ENCODE measurements at regions not wholly inside any gene's neighbourhood (a gene's known extent, or its start where the extent isn't known, plus 50 kb on each side); places are given as distances from the start of the nearest gene placed in this dataset.

DNA sequence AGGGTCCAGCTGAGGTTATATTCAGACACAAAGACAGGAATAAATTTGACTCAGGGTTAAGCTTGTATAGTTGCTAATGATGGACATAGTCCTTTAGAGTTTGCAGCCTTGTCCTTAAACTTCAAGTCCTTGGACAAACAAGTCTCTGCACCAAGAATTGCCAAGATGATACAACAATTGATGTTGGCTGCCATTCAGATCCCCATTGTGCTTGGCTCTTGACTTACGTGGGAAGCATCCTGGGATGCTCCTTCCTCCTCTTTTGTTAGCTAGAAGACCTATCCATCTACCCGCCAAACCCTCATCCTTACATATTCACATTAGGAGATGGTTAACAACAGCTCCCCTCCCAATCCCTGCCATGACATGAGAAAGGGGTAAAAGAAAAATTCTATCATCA lies 115.6 kb downstream of the RDH14 start:
- no peak for TF ChIP-seq EZH2 (IDR thresholded peaks at IDR 0.05; ENCODE audit: low read length, missing control alignments)
- TF ChIP-seq, protein P1, sequence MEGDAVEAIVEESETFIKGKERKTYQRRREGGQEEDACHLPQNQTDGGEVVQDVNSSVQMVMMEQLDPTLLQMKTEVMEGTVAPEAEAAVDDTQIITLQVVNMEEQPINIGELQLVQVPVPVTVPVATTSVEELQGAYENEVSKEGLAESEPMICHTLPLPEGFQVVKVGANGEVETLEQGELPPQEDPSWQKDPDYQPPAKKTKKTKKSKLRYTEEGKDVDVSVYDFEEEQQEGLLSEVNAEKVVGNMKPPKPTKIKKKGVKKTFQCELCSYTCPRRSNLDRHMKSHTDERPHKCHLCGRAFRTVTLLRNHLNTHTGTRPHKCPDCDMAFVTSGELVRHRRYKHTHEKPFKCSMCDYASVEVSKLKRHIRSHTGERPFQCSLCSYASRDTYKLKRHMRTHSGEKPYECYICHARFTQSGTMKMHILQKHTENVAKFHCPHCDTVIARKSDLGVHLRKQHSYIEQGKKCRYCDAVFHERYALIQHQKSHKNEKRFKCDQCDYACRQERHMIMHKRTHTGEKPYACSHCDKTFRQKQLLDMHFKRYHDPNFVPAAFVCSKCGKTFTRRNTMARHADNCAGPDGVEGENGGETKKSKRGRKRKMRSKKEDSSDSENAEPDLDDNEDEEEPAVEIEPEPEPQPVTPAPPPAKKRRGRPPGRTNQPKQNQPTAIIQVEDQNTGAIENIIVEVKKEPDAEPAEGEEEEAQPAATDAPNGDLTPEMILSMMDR (conservative IDR thresholded peaks at IDR 0.05 in 1 of 2, IDR thresholded peaks at IDR 0.05 in 1 of 2; ENCODE audit: low read depth in 1 of 2, low read length in 2 of 2) = no peak
- H2AFZ ChIP-seq (ENCODE audit: low read length) = no peak overlapping the region

DNA sequence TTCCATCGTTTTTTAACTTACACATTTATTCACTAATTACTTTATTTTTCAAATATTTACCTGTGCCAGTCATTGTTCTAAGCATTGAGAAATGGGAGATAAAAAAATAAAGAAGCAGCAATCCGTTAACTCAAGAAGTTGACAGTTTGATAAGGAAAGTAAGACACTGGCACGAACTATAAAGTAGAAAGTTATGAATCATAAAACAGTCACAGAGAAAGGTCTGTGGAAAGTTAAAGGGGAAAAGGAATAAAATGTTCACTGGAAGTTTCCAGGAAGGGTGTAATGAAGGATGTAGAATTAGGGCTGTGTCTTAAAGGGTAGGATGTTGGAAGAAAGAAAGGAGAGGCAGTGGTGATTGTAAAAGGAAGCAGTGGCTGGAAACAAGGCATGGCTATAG lies 118.9 kb downstream of the RDH14 start:
- Histone ChIP-seq H3K36me3 (ENCODE audit: control insufficient read depth, insufficient read depth, low read length) (no peaks in the 10 kb centered on the region), H3K27me3 (ENCODE audit: control insufficient read depth, insufficient read depth, low read length) (no peaks in the 10 kb centered on the region), H3K4me1 (ENCODE audit: control insufficient read depth, extremely low read depth, insufficient read depth, low read length) (peaks cover 5% of the 10 kb centered on the region), H3K79me2 (ENCODE audit: control insufficient read depth, insufficient read depth, low read length) (no peaks in the 10 kb centered on the region), H3K27ac (ENCODE audit: insufficient read depth, low read length) (no peak overlapping the region), H4K20me1 (ENCODE audit: control insufficient read depth, extremely low read depth, insufficient read depth, low read length) (no peaks in the 10 kb centered on the region), H3K9ac (ENCODE audit: insufficient read depth, low read length) (no peak overlapping the region), H2AFZ (ENCODE audit: low read length) (no peak overlapping the region), H3K4me3 (replicated peaks in 1 of 4; ENCODE audit: control extremely low read depth in 1 of 4, insufficient read depth in 1 of 4, low read depth in 3 of 4, low read length in 4 of 4) (no peak overlapping the region), H3K4me2 (ENCODE audit: extremely low read depth, insufficient read depth, low read length) (no peak overlapping the region), H3K9me3 (ENCODE audit: control insufficient read depth, insufficient read depth, low read depth, low read length) (no peaks in the 10 kb centered on the region)
- peak in 1 of 2 donors; percentile 34 for DNase-seq (ENCODE audit: low read depth in 2 of 2)
- no peak for TF ChIP-seq EZH2 (IDR thresholded peaks at IDR 0.05; ENCODE audit: low read length, missing control alignments)
- TF ChIP-seq, protein P1 (conservative IDR thresholded peaks at IDR 0.05 in 1 of 2, IDR thresholded peaks at IDR 0.05 in 1 of 2; ENCODE audit: low read depth in 1 of 2, low read length in 2 of 2) = no peak

More for the DNA sequence above, 115.6 kb downstream of the RDH14 start:
- Histone ChIP-seq H3K79me2 (ENCODE audit: control insufficient read depth, insufficient read depth, low read length) (no peaks in the 10 kb centered on the region), H3K4me1 (ENCODE audit: control insufficient read depth, extremely low read depth, insufficient read depth, low read length) (peaks cover 2% of the 10 kb centered on the region), H3K27ac (ENCODE audit: insufficient read depth, low read length) (no peak overlapping the region), H3K36me3 (ENCODE audit: control insufficient read depth, insufficient read depth, low read length) (no peaks in the 10 kb centered on the region), H3K9me3 (ENCODE audit: control insufficient read depth, insufficient read depth, low read depth, low read length) (no peaks in the 10 kb centered on the region), H4K20me1 (ENCODE audit: control insufficient read depth, extremely low read depth, insufficient read depth, low read length) (no peaks in the 10 kb centered on the region), H3K4me3 (replicated peaks in 1 of 4; ENCODE audit: control extremely low read depth in 1 of 4, insufficient read depth in 1 of 4, low read depth in 3 of 4, low read length in 4 of 4) (no peak overlapping the region), H3K9ac (ENCODE audit: insufficient read depth, low read length) (no peak overlapping the region), H3K27me3 (ENCODE audit: control insufficient read depth, insufficient read depth, low read length) (no peaks in the 10 kb centered on the region), H3K4me2 (ENCODE audit: extremely low read depth, insufficient read depth, low read length) (no peak overlapping the region)
- no peak for DNase-seq (ENCODE audit: low read depth in 2 of 2)

DNA sequence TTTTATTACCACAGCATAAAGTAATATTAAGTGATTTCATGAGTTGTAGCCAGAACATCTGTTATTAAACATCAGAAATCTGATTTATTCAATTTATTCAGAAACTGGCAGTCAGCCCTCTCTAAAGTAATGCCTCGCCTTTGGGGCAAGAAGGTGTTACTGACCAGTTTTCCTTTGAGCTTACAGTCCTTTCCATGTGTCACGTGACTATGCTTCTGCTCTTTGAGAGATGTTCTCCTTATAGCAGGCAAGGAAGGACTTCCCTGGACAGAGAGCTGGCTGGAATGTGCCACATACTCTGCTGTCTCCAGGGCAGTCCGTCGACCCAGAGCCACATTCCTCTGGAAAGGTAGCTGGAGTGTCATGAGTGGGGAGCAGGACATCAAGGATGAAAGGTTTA lies 119.7 kb downstream of the RDH14 start:
- no peaks in the 10 kb centered on the region for H3K79me2 ChIP-seq (ENCODE audit: control insufficient read depth, insufficient read depth, low read length)
- H3K4me2 ChIP-seq (ENCODE audit: extremely low read depth, insufficient read depth, low read length) = no peak overlapping the region
- TF ChIP-seq, protein P1 (conservative IDR thresholded peaks at IDR 0.05 in 1 of 2, IDR thresholded peaks at IDR 0.05 in 1 of 2; ENCODE audit: low read depth in 1 of 2, low read length in 2 of 2) = no peak
- TF ChIP-seq EZH2 (IDR thresholded peaks at IDR 0.05; ENCODE audit: low read length, missing control alignments) = no peak
- DNase-seq (ENCODE audit: low read depth in 2 of 2) = no peak
- H3K27ac ChIP-seq (ENCODE audit: insufficient read depth, low read length) = no peak overlapping the region
- no peak overlapping the region for H3K9ac ChIP-seq (ENCODE audit: insufficient read depth, low read length)
- H4K20me1 ChIP-seq (ENCODE audit: control insufficient read depth, extremely low read depth, insufficient read depth, low read length) = no peaks in the 10 kb centered on the region
- no peaks in the 10 kb centered on the region for H3K9me3 ChIP-seq (ENCODE audit: control insufficient read depth, insufficient read depth, low read depth, low read length)
- no peak overlapping the region for H2AFZ ChIP-seq (ENCODE audit: low read length)
- H3K36me3 ChIP-seq (ENCODE audit: control insufficient read depth, insufficient read depth, low read length) = no peaks in the 10 kb centered on the region
- H3K27me3 ChIP-seq (ENCODE audit: control insufficient read depth, insufficient read depth, low read length) = no peaks in the 10 kb centered on the region
- H3K4me1 ChIP-seq (ENCODE audit: control insufficient read depth, extremely low read depth, insufficient read depth, low read length) = peaks cover 9% of the 10 kb centered on the region
- no peak overlapping the region for H3K4me3 ChIP-seq (replicated peaks in 1 of 4; ENCODE audit: control extremely low read depth in 1 of 4, insufficient read depth in 1 of 4, low read depth in 3 of 4, low read length in 4 of 4)

Data from fibroblast of lung (primary cell).